Stimulated activated CD8-positive, alpha-beta memory T cell treated with anti-CD3 and anti-CD28 coated beads, Interleukin-2, amount 100 ng/mL, for 48 hours (primary cell): ENCODE measurements at regions not wholly inside any gene's neighbourhood (a gene's known extent, or its start where the extent isn't known, plus 50 kb on each side); places are given as distances from the start of the nearest gene placed in this dataset.

Source experiments
- DNase-seq, 2 donors: peaks; one replicate each; pipeline ENCODE4 v3.0.0-alpha.2; 2020; ENCODE audit warnings: low read depth in 2 of 2

DNA sequence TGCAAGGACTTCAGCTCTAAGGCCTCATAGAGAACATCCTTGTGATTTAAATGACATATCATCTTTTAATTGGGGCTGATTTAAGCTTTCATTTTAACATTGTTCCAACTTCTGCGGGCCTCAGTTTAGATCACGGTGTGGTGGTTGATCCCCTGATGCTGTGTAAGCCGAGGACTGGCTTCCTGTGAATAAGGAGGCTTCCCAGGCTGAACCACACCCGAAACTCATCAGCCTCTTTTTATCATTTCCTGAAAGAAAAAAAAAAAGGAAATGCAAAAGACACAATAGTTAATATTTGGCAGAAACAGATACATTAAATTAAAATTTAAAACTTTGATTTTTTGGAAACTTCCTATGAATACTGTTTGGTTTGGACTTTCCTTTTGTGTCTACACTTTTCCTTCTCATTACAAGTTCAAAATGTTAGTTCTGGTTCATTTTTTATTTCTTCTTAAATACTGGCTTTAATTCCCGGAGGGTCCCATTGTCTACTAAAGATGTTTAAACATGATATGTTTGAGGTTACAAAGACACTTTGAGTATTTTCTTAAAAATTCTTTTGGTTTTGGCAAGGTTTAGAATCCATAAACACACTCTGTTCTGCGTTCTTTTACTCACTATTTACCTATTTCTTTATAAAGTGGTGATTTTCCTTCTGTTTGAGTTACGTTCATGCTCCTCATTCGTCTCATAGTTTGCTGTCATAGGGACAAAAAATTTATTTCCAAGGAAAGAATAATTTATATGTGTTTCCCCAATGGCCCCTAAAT, 230.0 kb upstream of the SULF2 start:
- no peak for DNase-seq

DNA sequence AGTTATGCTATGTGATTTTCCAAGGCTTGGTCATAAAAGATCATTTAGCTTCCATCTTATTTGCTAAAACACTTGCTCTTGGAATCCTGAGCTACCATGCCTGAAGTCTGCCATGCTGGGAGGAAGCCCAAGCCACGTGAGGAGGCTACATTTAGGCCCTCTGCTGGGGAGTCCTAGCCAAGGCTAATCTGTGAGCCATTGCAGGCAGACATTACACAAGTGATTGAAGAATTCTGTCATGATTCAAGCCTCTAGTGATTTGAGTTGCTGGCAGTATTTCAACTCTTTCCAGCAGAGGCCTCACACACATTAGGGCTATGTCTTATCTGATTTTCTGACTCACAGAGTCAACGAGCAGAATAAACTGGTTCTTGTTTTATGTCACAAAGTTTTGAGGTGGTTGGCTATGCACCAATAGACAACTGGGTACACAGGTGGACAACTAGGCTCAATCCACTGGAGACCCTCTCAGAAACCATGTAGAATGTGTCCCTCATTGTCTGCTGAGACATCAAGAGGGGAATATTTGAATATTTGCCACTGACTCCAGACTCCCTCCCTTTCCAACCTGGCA, 227.2 kb upstream of the SULF2 start:
- DNase-seq = no peak

DNA sequence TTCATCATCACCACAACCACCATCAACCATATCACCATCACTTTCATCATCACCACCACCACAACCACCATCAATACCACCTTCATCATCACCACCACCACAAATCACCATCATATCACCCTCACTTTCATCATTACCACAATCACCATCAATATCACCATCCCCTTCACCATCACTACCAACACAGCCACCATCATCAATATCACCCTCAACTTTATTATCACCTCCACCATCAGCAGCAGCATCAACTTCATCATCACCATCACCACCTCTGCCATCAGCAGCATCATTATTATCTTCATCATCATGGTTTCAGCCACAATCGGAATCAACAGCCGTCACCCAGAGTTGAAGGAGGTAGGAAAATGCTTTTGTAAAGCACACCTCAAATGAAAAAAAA, 225.7 kb upstream of the SULF2 start:
- DNase-seq = no peak

DNA sequence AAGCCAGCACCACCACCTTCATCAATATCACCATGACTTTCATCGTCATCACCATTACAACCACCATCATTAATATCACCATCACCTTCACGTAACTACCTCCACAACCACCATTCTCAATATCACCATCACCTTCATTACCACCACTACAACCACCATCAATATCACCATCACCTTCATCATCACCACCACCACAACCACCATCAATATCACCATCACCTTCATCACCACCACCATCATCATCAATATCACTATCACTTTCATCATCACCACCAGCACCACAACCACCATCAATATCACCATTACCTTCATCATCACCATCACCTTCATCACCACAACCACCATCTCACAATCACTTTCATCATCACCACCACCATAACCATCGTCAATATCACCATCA, 225.3 kb upstream of the SULF2 start:
- DNase-seq = no peak

DNA sequence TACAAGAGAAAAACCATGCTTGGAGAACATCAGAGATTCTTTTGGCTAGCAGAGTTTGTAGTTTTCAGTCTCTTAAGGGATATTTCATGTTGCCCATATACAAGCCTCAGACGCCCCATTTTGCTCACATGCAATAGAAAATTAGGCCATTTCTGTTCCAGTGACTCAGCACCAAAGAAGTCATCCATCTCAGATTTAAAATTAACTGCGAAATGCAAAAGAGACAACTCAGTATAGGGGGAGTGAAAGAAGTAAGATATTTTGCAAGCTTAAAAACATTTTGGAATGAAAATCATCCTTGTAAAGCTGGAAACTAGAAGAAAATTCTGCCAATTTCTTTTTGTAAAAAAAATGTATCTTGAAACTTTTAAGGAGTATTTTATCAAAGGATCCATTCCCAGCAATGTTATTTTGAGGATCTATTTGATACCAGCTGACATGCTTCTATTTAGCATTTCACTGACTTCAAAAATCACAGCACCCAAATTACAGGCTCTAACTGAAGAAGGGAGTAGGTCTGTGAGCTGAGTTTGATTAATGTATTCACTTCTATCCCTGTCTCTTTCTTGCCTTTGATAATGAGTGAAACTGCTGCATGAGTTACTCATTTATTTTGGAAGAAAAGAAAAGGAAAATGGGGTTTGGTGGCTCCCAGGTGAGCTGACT, 223.7 kb upstream of the SULF2 start:
- no peak for DNase-seq

DNA sequence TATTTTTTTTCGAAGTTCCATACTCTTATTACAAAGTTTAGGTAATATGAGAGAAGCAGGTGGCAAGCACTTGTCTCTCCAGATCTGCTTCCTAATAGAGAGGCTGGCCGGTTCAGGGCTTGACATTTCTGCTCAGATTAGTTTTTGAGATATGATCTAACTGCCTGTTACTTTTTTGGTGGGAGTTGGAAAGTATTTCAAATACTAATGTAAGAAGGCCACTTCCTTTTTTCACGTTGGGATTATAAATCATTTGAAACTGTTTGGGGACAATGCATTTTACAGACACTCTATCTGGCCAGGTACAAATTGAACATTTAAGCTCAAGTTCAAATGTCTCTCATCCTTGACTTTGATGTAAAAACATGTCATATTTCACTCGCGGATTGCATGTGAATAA, 222.1 kb upstream of the SULF2 start:
- DNase-seq = no peak

DNA sequence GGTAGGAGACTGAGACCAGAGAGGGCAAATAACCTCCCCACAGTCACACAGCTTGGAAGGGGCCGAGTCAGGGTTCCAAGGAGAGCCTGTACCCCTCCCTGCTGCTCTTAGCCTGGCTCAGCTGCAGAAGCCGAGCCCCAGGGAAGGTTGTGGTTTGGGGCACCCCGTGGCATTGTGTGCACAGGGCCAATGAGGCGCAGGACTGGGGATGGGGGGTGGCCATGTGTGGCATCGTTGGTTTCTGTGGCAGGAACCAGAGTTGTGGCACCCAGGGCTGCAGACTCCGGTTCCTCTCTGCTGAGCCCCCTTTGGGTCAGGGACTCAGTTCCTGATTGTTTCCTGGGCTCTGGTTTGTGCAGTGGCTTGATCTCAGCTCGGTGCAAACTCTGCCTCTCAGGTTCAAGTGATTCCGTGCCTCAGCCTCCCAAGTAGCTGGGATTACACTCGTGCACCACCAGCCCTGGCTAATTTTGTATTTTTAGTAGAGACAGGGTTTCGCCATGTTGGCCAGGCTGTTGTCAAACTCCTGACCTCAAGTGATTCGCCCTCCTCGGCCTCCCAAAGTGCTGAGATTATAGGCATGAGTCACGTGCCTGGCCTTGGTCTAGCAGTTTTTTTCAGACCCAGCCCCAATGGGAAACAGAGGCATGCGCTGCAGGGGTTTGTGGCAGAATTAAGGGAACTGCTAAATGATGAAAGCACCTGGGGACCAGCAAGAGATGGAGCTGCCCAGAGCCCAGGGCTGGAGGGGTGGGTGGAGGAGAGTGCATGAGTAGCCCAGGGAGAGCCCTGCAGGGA, 221.0 kb upstream of the SULF2 start:
- no peak for DNase-seq

DNA sequence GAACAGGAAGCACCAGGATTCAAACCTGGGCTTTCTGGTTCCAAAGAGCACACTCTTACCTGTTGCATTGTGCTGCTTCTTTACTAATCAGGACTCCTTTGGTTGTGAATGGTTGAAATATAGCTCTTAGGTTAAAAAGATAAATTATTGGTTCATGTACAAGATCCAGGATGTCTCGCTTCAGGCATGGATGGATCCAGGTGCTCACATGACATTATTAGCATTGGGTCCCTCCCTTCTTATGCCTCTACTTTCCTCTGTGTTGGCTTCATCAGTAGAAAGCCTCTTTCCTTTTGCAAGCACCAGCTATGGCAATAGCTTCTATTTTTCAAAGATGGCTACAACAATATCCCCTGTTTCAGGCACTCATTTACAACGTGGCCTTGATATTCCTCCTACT, 217.7 kb upstream of the SULF2 start:
- no peak for DNase-seq

DNA sequence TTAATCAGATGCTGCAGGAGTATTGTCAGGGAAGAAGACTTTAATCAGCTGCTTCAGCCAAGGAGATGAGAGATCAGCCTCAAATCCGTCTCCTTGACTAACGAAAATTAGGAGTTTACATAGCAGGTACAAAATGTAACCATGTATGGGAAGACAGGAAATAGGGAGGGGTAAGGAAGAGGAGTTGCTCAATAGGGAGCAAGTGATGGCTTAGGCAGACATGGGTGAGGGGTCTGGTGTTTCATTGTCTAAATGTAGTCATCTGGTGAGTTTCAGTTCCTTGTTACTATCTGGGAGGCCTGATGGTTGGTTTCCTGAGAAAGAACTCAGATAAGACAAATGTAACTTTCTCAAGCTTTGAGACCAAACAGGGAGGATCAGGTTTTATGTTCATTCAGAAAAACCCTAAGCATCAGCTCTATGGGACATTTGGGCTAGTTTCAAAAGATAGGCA, 217.3 kb upstream of the SULF2 start:
- DNase-seq = no peak

DNA sequence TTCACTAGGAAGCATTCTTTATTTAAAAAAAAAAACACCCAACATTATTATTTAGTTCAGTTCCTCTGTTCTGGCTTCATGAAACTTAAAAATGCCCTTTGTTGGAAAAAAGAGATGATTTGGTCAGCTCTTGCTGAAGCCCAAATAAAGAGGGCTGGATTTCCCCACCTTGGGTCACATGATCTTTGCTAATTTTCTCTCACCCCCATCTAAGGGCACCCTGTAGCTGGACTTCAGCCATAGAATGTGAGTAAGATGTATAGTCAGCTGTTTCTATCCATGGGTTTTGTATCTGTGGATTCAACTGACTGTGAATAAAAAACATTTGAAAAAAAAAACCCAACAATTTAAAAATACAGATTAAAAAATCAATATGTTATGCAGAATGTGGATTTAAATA, 213.9 kb upstream of the SULF2 start:
- no peak for DNase-seq

DNA sequence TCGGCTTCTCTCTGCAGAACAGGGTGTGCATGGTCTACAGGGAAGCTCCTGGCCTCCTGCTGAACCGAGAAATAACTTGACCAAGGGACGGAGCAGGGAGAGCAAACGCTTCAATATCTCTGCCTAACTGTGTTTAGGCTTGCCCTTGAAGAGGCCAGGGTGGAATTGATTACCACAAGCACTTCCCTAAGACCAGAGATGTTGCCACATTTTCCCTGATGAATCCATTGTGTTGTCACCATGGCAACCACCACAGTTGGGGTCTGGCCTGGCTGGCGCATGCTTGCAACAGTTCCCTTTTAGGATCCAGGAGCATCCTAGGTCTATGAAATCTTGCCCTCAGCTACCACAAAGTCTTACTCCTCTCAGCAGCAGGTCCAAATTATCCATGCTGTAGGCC, 213.5 kb upstream of the SULF2 start:
- DNase-seq = no peak

DNA sequence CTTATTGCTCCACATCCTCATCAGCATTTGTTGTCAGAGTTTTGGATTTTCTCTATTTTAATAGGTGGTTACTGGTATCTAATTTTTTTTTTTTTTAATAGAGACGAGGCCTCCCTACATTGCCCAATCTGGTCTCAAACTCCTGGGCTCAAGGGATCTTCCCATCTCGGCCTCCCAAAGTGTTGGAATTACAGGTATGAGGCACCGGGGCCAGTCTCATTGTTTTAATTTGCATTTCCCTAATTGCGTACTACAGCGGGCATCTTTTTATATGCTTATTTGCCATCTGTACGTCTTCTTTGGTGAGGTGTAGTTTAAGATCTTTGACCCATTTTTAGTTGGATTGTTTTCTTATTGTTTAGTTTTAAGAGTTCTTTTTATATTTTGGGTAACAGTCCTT, 210.4 kb upstream of the SULF2 start:
- DNase-seq = no peak

DNA sequence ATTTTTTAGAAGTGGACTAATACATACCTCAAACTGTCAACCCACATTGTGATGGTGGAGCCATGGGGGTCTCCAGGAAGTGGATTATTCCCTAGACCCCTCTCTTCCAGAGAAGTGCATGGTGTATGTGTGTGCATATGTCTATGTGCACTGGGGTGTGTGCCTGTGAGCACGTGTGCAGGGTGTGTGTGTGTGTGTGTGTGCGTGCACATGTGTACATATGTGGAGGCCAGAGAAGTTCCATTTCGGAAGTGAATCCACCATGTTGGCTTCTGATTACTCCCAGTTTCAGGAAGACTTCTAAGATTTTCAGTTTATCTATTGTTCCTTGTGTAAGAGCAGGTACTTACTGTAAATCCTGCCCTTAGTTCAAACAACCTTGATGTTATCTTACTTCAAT, 208.5 kb upstream of the SULF2 start:
- DNase-seq = no peak

DNA sequence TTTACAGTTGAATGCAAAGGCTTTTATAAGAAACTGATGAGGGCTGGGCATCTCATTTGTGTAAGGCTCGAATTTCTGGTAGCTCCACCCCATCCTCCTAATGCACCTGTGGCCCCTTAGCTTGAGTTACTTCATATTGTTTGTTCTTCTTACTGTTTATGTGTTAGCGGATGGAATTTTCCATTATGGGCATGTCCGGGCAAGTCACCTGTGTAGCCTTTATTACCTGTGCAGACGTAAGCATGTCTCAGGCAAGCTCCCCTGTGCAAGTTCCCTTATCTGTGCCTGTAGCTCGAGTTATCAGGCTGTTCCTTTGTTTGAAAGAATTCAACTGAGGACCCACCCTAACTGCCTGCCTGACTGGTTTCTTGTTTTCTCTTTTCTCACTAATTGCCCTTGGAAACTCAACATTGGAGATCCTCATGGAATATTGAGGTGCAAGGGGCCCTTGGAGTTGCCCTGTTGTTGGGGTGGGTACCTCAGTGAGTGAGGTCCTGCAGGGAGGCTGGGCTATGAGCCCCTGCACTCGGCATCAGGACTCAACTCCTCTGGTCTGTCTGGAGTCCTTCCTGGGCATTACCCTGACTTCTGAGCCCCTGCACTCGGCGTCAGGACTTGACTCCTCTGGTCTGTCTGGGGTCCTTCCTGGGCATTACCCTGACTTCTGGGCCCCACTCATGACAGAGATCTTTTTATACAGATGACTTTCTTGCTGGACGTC, 207.9 kb upstream of the SULF2 start:
- no peak for DNase-seq

DNA sequence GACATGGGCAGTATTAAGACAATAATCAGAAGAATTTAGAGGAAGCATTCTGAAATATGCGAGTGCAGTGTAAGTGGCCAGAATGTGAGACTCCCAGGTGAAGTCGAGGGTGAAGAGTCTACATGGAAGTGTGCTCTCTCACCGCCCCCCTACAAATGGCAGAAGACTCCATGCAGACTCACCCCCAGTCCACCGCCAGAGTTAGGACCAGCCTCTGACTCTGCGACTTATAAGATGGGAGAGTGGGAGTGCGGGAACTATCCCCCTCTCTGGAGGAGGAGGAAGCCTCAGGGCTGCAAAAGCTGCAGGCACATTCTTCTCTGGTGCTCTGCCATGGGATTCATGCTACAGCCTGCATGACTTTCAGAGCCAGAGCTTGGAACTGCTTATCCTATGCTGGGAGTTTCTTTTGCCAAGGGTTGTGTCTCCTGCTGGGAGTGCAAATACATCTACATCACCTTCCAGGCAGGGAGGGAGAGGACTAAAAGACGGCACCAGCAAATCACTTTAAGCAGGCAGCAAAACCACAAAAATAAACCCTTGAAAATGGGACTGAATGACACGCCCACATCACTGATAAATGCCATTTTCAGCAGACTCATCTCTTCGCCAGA, 206.7 kb upstream of the SULF2 start:
- DNase-seq = no peak

DNA sequence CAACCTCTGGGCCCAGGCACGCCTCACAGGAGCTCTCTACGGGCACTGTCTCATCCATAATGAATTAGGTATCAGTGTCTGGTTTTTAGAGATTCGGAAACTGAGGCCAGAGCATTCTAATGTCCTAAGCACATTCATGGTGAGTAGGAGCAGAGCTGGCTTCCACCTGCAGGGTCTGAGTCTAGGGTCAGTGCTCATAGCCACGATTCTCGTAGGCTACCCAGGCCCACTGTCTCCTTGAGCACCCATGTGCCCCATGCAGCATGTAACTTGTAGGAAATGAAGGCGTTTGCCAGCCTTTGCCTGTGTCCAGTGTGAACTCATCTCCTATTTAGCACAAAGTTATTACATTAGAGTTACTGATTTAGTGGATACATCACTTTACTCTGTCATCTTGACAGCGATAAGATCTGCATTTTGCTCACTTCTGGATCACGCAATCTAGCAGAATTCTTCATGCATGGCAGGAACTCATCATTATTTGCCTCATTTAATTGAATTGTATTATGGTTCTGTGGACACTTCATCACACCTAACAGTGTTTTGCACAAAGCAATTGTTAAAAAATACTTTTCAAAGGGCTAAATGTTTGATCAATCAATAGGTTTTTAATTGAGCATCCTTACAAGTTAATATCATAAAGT, 205.3 kb upstream of the SULF2 start:
- no peak for DNase-seq

DNA sequence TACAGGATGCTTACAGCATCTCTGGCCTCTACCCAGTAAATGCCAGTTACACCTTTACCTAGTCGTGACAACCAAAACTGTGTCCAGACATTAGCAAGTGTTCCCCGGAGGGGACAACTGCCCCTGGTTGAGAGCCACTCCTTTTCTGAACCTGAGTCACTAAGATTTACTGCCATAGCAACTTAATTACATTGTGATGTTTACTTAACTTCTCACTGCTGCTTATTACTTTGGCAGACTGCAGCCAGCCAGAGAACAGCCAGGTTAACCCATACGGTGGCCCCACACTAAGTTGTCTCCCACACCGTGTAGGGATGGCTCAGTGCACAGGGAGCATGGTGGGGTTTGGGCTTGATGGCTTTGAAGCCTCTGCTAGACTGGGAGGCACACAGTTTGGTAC, 204.7 kb upstream of the SULF2 start:
- no peak for DNase-seq

DNA sequence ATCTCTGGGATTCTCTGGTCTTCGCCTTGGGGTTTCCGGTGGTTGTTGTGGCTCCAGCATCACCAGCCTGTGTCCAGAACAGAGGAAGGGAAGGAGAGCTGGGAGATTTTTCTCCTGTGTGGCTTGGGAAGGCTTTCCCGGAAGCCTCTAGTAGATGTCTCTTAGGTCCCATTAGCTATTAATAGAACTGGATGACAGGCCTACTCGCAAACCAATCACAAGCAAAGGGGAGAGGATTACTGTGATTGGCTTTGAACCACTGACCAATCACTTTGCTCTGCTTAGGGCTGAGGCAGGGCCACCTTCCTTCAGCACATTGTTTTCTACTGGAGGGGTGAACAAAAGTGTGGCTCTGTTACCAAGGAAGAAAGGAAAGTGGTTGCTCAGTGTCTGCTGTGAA, 203.4 kb upstream of the SULF2 start:
- no peak for DNase-seq

DNA sequence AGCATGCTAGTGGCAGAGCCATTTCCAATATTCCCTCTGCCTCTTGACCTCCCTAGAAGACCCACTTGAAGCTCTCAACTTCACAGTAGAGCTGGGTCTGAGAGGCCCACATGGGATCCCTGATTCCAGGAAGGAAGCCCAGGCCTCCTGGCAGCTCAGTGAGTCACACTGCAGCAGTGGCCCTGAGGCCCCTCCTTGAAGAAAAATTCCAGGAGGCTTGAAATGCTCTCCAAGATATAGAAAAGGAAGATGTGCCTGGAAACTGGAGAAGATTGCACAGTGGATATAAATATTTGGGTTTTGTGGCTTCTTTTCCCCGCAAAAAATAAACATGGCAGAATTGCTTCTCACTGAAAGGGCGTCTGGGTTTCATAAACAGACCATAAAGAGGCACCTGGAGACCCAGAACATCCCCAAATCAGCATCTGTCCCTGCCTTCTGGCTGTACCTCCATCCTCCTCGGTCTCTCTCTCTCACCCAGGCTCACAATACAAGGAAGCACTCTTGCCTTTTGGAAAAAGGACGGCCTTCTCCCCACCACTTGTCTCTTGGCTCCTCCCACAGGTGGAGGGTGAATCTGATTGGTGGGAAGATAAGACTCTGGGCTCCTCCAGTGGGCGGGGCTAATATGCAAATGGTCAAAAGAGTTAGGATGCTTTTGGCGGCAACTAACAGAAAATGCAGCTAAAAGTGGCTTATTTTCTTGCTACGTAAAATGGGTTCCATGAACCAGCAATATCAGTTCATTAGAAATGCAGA, 200.0 kb upstream of the SULF2 start:
- no peak for DNase-seq

DNA sequence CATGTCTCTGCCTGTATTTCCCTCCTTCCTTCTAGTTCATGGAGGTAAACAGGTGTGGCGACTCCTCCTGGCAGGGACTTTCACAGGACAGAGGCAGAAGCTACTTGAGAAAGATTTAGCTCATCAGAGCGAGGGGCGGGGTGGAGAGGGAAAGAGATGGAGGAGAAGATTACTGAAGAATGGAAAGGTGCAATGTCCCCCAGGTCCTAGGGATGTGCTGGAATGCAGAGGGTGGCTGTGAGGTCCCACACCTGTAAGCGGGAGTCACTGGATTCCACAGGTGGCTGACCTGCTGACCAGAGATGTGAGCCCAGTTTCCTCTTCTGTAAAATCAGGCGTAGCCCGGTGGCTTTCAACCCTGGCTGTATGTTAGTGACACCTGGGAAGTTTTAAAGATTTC, 199.2 kb upstream of the SULF2 start:
- no peak for DNase-seq
